ENCODE measurements at regions not wholly inside any gene's neighbourhood (a gene's known extent, or its start where the extent isn't known, plus 50 kb on each side); places are given as distances from the start of the nearest gene placed in this dataset.

- TF ChIP-seq, protein P1, sequence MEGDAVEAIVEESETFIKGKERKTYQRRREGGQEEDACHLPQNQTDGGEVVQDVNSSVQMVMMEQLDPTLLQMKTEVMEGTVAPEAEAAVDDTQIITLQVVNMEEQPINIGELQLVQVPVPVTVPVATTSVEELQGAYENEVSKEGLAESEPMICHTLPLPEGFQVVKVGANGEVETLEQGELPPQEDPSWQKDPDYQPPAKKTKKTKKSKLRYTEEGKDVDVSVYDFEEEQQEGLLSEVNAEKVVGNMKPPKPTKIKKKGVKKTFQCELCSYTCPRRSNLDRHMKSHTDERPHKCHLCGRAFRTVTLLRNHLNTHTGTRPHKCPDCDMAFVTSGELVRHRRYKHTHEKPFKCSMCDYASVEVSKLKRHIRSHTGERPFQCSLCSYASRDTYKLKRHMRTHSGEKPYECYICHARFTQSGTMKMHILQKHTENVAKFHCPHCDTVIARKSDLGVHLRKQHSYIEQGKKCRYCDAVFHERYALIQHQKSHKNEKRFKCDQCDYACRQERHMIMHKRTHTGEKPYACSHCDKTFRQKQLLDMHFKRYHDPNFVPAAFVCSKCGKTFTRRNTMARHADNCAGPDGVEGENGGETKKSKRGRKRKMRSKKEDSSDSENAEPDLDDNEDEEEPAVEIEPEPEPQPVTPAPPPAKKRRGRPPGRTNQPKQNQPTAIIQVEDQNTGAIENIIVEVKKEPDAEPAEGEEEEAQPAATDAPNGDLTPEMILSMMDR (IDR thresholded peaks at IDR 0.05) = no peak
- TF ChIP-seq EP300 (IDR thresholded peaks at IDR 0.05) (no peak), POLR2A (IDR thresholded peaks at IDR 0.05) (no peak)
Measured at GRCh38 chr2:380772-381171, 92.9 kb upstream of the ALKAL2 start.

Measured in upper lobe of left lung (tissue), 4 donors.